ENCODE measurements at regions not wholly inside any gene's neighbourhood (a gene's known extent, or its start where the extent isn't known, plus 50 kb on each side); places are given as distances from the start of the nearest gene placed in this dataset.

GRCh38 chr5:77140350-77140749 lies 53.3 kb upstream of the ZBED3 start:
- H3K4me2 ChIP-seq (ENCODE audit: low read depth, low read length, poor library complexity, severe bottlenecking): no peak overlapping the region
- H3K9me2 ChIP-seq (replicated peaks; ENCODE audit: insufficient read depth, low read length): no peaks in the 10 kb centered on the region
- H2AFZ ChIP-seq (ENCODE audit: low read depth, low read length, severe bottlenecking): no peak overlapping the region
- H3K9me3 ChIP-seq (ENCODE audit: insufficient read depth, low read length): no peaks in the 10 kb centered on the region
- H4K20me1 ChIP-seq (ENCODE audit: low read depth, low read length): no peaks in the 10 kb centered on the region
- no peaks in the 10 kb centered on the region for H3K36me3 ChIP-seq (ENCODE audit: low read length)
- H3K4me3 ChIP-seq (ENCODE audit: insufficient read depth, low read length, poor library complexity, severe bottlenecking): no peak overlapping the region
- no peaks in the 10 kb centered on the region for H3F3A ChIP-seq (ENCODE audit: insufficient read depth)
- no peaks in the 10 kb centered on the region for H3K79me2 ChIP-seq (ENCODE audit: insufficient read depth, low read length)
- H3K27me3 ChIP-seq (ENCODE audit: low read length): no peaks in the 10 kb centered on the region
- no peak for TF ChIP-seq EZH2phosphoT487 (conservative IDR thresholded peaks at IDR 0.05; ENCODE audit: low read length)
- no peak for TF ChIP-seq CTCF (IDR thresholded peaks at IDR 0.05; ENCODE audit: insufficient read depth, low read length, poor library complexity, severe bottlenecking)
- H3K27ac ChIP-seq (ENCODE audit: low read depth, low read length): no peak overlapping the region
- no peak overlapping the region for H3K9ac ChIP-seq (ENCODE audit: low read length)

DNA sequence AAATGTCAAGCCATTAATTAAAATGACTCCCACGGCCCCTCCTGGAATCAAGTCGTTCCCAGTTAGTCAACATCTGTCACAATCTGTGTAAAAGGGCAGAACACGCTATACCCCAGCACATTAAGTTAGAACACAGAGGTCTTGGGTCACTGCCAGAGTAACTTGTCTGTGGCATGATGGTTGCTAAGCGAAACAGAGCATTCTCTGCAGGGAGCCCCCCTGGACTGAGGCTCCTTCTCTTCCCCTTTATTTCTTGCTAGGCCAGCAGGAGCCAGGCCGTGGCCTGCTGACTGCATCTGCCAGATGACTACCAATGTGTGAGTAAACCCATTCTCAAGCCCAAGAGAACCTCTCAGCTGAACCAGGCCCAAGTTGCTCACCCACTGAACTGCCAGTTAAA lies 51.9 kb upstream of the ZBED3 start:
- H3K27me3 ChIP-seq (ENCODE audit: low read length): no peaks in the 10 kb centered on the region
- no peak overlapping the region for H3K4me3 ChIP-seq (ENCODE audit: insufficient read depth, low read length, poor library complexity, severe bottlenecking)
- no peaks in the 10 kb centered on the region for H3F3A ChIP-seq (ENCODE audit: insufficient read depth)
- no peak for TF ChIP-seq EZH2phosphoT487 (conservative IDR thresholded peaks at IDR 0.05; ENCODE audit: low read length)
- no peak for TF ChIP-seq CTCF (IDR thresholded peaks at IDR 0.05; ENCODE audit: insufficient read depth, low read length, poor library complexity, severe bottlenecking)
- H3K79me2 ChIP-seq (ENCODE audit: insufficient read depth, low read length): no peaks in the 10 kb centered on the region
- H3K27ac ChIP-seq (ENCODE audit: low read depth, low read length): no peak overlapping the region
- no peaks in the 10 kb centered on the region for H3K9me2 ChIP-seq (replicated peaks; ENCODE audit: insufficient read depth, low read length)
- H3K9me3 ChIP-seq (ENCODE audit: insufficient read depth, low read length): no peaks in the 10 kb centered on the region
- no peak overlapping the region for H3K9ac ChIP-seq (ENCODE audit: low read length)
- H2AFZ ChIP-seq (ENCODE audit: low read depth, low read length, severe bottlenecking): no peak overlapping the region
- H4K20me1 ChIP-seq (ENCODE audit: low read depth, low read length): no peaks in the 10 kb centered on the region
- H3K36me3 ChIP-seq (ENCODE audit: low read length): no peaks in the 10 kb centered on the region
- H3K4me2 ChIP-seq (ENCODE audit: low read depth, low read length, poor library complexity, severe bottlenecking): no peak overlapping the region
